Ovary (tissue), 7 donors: ENCODE measurements at regions not wholly inside any gene's neighbourhood (a gene's known extent, or its start where the extent isn't known, plus 50 kb on each side); places are given as distances from the start of the nearest gene placed in this dataset.
"Not testable (repeated sequence)": the region's sequence is repeated elsewhere in the genome, so short reads cannot be mapped to it uniquely, and the experiment has no call there.

Experiments used
- DNase-seq, 5 donors: peaks; one replicate each; pipeline ENCODE4 v3.0.0-alpha.2; 2019 to 2020
- H3K27ac ChIP-seq, 2 donors: fragments of 200-600 bp; one replicate each; pipeline versions ENCODE4 v1.5.1 to v1.8.0; 2019 to 2022
- H3K27me3 ChIP-seq: fragments of 200-600 bp; one replicate; pipeline ENCODE4 v1.8.0; 2022
- H3K36me3 ChIP-seq: fragments of 200-600 bp; sonication (generic); one replicate; pipeline ENCODE4 v1.5.1; 2019
- H3K4me1 ChIP-seq: one replicate; pipeline ENCODE4 v1.8.1; 2013; ENCODE audit warnings: mild to moderate bottlenecking, moderate library complexity; ENCODE audit not compliant: insufficient read depth
- H3K4me3 ChIP-seq: fragments of 200-600 bp; sonication (generic); one replicate; pipeline ENCODE4 v1.5.1; 2017
- H3K9me3 ChIP-seq, 2 donors: fragments of 200-600 bp in 1 of 2; sonication (generic) in 1 of 2; one replicate each; pipeline versions ENCODE4 v1.5.1 to v1.8.1; 2013 to 2019; ENCODE audit warnings: mild to moderate bottlenecking in 1 of 2, moderate library complexity in 1 of 2
- EP300 ChIP-seq: sonication (generic); formaldehyde crosslinking; IDR thresholded peaks from one replicate; pipeline ENCODE4 v1.6.1; 2017; ENCODE audit warnings: antibody characterized with exemption
- POLR2A ChIP-seq: fragments of 450-650 bp; IDR thresholded peaks from one replicate; pipeline ENCODE4 v1.6.1; 2017; ENCODE audit warnings: antibody characterized with exemption, mild to moderate bottlenecking, moderate library complexity
- WGBS, 3 donors: extraction: QIAGEN DNeasy Blood & Tissue Kit in 1 of 3; methylation state at CpG; one replicate each; pipeline versions ENCODE4 v1.1.5 to v1.1.7; 2013 to 2017; 5-methylcytosine and 5-hydroxymethylcytosine counted together
- intact Hi-C, 4 donors: fragments of 100-400 bp; cut with DNase I; formaldehyde crosslinking; loops; one replicate each; pipeline versions ENCODE4 v1.11.0 to v1.15.1; 2022 to 2023
- TF ChIP-seq, protein P1 (sequence below), 3 donors: fragments of 450-650 bp in 2 of 3; fragments of 200-600 bp in 1 of 3; IDR thresholded peaks; one replicate each; pipeline versions ENCODE4 v1.5.1 to v1.8.0; 2016 to 2022; ENCODE audit warnings: antibody characterized with exemption in 3 of 3, mild to moderate bottlenecking in 1 of 3
- donor health status: DM: no; HTN: no; CAD: no; lungs with moderate emphysema.
- donor health status: DM: no; HTN: no; CAD: no.
- donor health status: Bipolar disorder and iron deficiency.
- donor health status: DM: no; HTN: no; CAD: no.
- donor health status: DM: yes; HTN: yes; CAD: no.

DNA sequence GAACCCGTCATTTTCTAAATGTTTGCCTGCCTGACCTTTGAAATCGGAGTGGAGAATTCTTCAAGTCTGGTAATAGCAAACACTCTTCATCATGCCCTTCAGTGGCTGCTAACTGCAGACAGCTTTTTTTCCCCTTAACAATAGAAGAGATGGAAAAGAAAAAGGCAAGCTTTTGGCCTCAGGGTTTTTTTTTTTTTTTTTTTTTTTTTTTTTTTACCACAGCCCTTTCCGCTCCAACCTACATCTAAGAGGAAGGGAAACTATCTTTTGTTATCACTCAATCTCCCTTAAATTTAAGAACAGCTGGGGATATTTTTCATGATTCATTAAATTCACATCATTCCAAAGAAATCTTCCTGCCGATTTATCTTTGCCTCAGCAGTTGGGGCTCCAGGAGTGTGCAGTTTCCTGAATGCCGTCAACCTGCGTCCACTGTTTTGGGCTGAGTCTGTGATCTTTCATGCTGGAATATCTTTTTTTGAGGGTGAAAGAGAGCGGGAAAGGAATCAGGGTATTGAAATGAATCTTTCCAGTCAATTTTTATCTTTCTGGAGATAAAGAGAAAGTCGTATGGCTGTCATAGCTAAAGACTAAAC is 144.5 kb upstream of the SMYD2 start:
- no peak for TF ChIP-seq EP300
- TF ChIP-seq, protein P1, sequence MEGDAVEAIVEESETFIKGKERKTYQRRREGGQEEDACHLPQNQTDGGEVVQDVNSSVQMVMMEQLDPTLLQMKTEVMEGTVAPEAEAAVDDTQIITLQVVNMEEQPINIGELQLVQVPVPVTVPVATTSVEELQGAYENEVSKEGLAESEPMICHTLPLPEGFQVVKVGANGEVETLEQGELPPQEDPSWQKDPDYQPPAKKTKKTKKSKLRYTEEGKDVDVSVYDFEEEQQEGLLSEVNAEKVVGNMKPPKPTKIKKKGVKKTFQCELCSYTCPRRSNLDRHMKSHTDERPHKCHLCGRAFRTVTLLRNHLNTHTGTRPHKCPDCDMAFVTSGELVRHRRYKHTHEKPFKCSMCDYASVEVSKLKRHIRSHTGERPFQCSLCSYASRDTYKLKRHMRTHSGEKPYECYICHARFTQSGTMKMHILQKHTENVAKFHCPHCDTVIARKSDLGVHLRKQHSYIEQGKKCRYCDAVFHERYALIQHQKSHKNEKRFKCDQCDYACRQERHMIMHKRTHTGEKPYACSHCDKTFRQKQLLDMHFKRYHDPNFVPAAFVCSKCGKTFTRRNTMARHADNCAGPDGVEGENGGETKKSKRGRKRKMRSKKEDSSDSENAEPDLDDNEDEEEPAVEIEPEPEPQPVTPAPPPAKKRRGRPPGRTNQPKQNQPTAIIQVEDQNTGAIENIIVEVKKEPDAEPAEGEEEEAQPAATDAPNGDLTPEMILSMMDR (IDR thresholded peaks at IDR 0.05), result no peak
- no peak for TF ChIP-seq POLR2A
- Histone ChIP-seq H3K27me3 (no peaks in the 10 kb centered on the region), H3K36me3 (no peaks in the 10 kb centered on the region), H3K4me1 (no peaks in the 10 kb centered on the region), H3K27ac (no peak overlapping the region), H3K4me3 (no peak overlapping the region), H3K9me3 (no peaks in the 10 kb centered on the region)
- no peak for DNase-seq
- WGBS, 3 donors, result 50 to 62% (median 53%) methylated on average over 8 of the region's 8 CpGs
- intact Hi-C loops, result no loop called here

DNA sequence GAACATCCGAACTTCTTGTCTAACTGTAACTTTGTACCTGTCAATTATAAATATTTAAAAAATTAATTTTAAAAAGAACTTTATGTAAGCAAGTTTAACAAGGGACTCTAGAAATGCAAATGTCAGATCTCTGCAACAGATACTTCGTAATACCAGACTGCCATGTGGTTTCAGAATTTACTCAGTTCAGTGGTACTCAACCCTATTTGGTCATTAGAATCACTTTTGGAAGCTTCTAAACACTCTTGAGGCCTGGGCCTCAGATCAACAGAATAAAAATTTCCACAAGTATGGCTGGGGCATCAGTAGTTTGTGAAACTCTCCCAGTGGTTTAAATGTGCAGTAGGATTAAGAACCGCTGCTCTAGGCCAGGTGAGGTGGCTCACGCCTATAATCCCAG is 139.5 kb upstream of the SMYD2 start:
- intact Hi-C loops, result no loop called here
- H3K27me3 ChIP-seq, result no peaks in the 10 kb centered on the region
- H3K4me1 ChIP-seq, result peaks cover 2% of the 10 kb centered on the region
- H3K27ac ChIP-seq, result no peak overlapping the region
- TF ChIP-seq, protein P1 (IDR thresholded peaks at IDR 0.05), result no peak
- TF ChIP-seq POLR2A, result no peak
- no peak for TF ChIP-seq EP300
- no peak for DNase-seq
- 95 to 97% (median 96%) methylated on average over 4 of the region's 4 CpGs for WGBS, 3 donors
- no peak overlapping the region for H3K4me3 ChIP-seq
- no peaks in the 10 kb centered on the region for H3K9me3 ChIP-seq
- H3K36me3 ChIP-seq, result no peaks in the 10 kb centered on the region

- WGBS, 3 donors, result 23 to 49% (median 29%) methylated on average over 17 of the region's 17 CpGs
- no peak overlapping the region for H3K27ac ChIP-seq
- H3K36me3 ChIP-seq, result no peaks in the 10 kb centered on the region
- no peaks in the 10 kb centered on the region for H3K9me3 ChIP-seq
- no peak overlapping the region for H3K4me3 ChIP-seq
- DNase-seq, result no peak
- TF ChIP-seq EP300, result no peak
- TF ChIP-seq, protein P1 (IDR thresholded peaks at IDR 0.05), result no peak
- TF ChIP-seq POLR2A, result no peak
- H3K4me1 ChIP-seq, result peaks cover 2% of the 10 kb centered on the region
- intact Hi-C loops, result no loop called here
- no peaks in the 10 kb centered on the region for H3K27me3 ChIP-seq
Observed at GRCh38 chr1:214143006-214143992, 137.7 kb upstream of the SMYD2 start.

DNA sequence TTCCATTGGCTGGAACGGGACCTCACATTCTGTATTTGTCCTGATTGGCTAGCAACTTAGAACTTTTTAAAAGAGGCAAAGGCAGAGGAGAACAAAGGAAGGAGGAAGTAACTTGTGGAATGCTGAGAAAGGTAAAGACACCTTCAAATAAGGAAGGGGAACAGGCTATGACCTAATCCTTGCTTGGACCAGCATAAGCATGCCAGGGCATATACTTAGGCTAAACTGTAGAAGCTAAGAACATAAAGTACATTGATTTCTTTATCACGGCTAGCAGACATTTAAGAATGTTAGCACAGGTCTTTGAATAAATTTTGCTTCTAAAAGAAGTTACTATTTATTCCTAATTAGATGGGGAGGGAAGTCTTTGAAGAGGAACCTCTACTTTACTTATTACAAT is 136.4 kb upstream of the SMYD2 start:
- H3K4me1 ChIP-seq, H3K9me3 ChIP-seq, H3K27ac ChIP-seq, intact Hi-C loops, DNase-seq, H3K36me3 ChIP-seq, H3K4me3 ChIP-seq, H3K27me3 ChIP-seq: not testable (repeated sequence)
- 84 to 93% (median 87%) methylated on average over 2 of the region's 2 CpGs for WGBS, 3 donors

DNA sequence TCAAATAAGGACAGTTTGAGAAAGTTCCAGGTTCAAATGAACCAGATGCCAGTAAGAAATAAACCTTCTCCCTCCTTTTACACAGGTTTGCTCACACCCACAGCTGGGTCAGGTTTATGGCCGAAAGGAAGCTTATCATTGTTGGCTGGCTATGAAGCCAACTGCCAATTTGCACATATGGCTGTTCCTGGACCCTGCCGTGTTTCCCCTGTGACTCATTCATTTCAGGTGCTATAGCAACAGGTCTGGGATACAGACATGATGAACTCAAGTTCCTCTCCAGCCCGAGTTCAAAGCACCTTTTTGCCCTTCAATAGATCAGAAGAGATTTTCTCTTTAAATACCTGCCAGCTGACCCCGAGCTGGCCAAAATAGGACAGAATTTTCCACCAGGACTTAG is 134.4 kb upstream of the SMYD2 start:
- Histone ChIP-seq H3K27me3 (no peaks in the 10 kb centered on the region), H3K4me3 (no peak overlapping the region), H3K27ac (no peak overlapping the region), H3K36me3 (no peaks in the 10 kb centered on the region), H3K9me3 (no peaks in the 10 kb centered on the region), H3K4me1 (peaks cover 2% of the 10 kb centered on the region)
- 46 to 54% (median 50%) methylated on average over 4 of the region's 4 CpGs for WGBS, 3 donors
- intact Hi-C loops, result no loop called here
- TF ChIP-seq, protein P1 (IDR thresholded peaks at IDR 0.05), result no peak
- TF ChIP-seq POLR2A (no peak), EP300 (no peak)
- DNase-seq, result no peak
